ENCODE measurements at regions not wholly inside any gene's neighbourhood (a gene's known extent, or its start where the extent isn't known, plus 50 kb on each side); places are given as distances from the start of the nearest gene placed in this dataset.

DNA sequence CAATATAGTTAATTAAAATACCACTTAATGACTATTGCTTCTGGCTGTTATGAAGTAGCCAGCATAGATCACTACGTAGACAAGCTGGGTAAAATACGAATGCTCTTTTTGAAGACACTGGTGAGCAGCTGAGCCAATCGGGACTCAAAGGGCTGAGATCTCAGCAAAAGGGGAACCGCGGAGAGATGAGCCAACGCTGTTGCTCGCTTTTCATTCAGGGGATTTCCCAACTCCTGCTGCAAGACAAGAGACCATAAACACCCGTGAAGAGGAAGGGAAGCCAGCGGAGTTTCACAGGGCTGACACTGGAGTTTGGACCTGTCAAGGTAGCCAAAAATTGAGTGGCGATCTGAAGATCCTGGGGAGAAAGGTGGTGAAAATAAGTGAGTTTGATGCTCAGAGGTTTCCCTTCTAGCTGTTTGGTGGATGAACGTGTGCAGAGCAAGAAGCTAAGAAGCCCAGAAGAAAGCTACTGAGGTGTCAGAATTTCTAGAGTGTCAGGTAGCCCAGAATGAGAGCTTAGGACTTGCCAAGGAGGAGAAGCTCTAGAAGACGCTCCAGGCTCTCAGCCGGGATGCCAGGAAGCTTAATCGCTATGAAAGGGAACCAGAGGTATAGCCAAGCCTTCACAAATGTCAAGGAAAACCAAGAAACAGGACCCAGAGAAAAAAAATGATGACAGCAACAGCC lies 79.6 kb upstream of the RNU6ATAC start:
- no peak for TF ChIP-seq CTCF (IDR thresholded peaks at IDR 0.05; ENCODE audit: borderline replicate concordance, insufficient read depth, low read depth, low read length)

GRCh38 chr9:134245179-134245578 lies 80.8 kb upstream of the RNU6ATAC start:
- H3K4me3 ChIP-seq (ENCODE audit: low read depth, low read length): no peak overlapping the region

More for the DNA sequence above, 79.6 kb upstream of the RNU6ATAC start:
- no peak overlapping the region for H3K4me3 ChIP-seq (ENCODE audit: low read depth, low read length)

DNA sequence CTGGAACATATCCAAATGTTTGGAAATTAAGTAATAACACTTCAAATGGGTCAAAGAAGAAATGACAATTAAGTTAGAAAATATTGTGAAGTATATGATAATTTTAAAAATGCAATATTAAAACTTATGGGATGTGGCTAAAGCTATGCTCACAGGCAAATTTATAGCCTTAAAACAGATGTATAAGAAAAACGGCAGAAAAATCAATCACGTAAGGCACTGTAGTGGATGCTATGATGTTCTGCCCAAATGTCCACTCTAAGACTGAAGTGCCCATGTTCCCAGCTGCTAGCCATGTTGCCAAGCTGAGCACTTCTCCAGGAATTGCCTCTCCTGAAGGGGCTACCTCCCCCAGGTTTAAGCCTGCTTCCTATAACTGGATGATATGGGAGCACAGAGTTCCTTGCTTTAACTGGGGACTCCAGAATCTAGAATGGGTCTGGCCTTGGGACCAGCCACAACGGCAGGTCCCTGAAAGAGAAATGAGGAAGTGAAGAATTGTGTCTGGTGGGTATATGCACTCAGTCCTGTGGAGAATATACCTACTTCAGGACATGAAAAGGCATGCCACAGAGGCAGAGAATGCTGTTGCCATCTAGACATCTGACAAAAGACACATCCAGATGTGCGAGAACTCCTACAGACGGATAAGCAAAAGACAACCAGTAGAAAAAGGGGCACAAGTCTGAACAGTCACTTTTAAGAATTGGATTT lies 78.2 kb upstream of the RXRA start:
- no peak for TF ChIP-seq CTCF (IDR thresholded peaks at IDR 0.05; ENCODE audit: borderline replicate concordance, insufficient read depth, low read depth, low read length)
- no peak overlapping the region for H3K4me3 ChIP-seq (ENCODE audit: low read depth, low read length)

More at GRCh38 chr9:134245179-134245578, 80.8 kb upstream of the RNU6ATAC start:
- no peak for TF ChIP-seq CTCF (IDR thresholded peaks at IDR 0.05; ENCODE audit: borderline replicate concordance, insufficient read depth, low read depth, low read length)

- TF ChIP-seq CTCF (IDR thresholded peaks at IDR 0.05; ENCODE audit: borderline replicate concordance, insufficient read depth, low read depth, low read length): no peak
- no peak overlapping the region for H3K4me3 ChIP-seq (ENCODE audit: low read depth, low read length)
Observed at GRCh38 chr9:134251296-134252069, 74.8 kb upstream of the RXRA start.

DNA sequence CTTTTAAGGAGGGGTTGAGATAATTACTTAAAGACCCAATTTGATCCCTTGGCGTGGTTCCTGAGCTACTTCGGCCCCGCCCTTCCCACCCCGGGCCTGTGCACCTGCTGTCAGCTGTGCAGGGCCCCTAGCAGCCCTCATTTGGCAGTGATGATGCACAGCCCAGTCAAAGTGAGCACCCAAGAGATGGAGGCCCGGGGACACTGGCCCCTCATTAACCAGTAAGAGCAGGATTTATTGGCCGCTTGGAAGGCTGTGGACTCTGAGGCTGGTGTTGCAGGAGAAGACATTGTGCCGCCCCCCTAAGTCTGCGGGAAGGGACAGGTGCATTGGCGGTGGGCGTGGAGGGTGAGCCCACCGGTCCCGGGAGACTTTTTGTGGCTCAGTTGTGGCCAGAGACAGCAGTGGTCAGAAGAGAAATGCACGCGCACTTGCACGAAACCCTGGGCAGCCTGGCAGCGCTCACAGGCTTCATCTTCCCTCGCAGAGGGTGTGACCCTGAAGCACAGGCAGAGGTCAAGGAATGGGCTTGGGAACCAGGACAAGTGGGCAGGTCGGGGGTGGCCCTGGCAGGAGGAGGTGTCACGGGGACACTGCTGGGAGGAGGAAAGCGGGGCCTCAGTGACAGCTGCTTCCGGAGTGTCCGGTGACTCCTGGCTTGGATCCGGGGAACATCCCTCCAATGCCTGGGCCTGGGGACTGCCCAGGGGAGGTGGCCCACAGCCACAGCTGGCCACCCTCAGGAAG lies 74.0 kb upstream of the RXRA start:
- TF ChIP-seq CTCF (IDR thresholded peaks at IDR 0.05; ENCODE audit: borderline replicate concordance, insufficient read depth, low read depth, low read length): no peak

GRCh38 chr9:134253606-134254205 lies 72.5 kb upstream of the RXRA start:
- no peak overlapping the region for H3K4me3 ChIP-seq (ENCODE audit: low read depth, low read length)
- TF ChIP-seq CTCF (IDR thresholded peaks at IDR 0.05; ENCODE audit: borderline replicate concordance, insufficient read depth, low read depth, low read length): no peak

More for the DNA sequence above, 74.0 kb upstream of the RXRA start:
- no peak overlapping the region for H3K4me3 ChIP-seq (ENCODE audit: low read depth, low read length)
